ENCODE measurements at regions not wholly inside any gene's neighbourhood (a gene's known extent, or its start where the extent isn't known, plus 50 kb on each side); places are given as distances from the start of the nearest gene placed in this dataset.
A peak's percentile ranks its signal among the peaks of the same experiment; 100 is the strongest.
"Not testable (repeated sequence)": the region's sequence is repeated elsewhere in the genome, so short reads cannot be mapped to it uniquely, and the experiment has no call there.

DNA sequence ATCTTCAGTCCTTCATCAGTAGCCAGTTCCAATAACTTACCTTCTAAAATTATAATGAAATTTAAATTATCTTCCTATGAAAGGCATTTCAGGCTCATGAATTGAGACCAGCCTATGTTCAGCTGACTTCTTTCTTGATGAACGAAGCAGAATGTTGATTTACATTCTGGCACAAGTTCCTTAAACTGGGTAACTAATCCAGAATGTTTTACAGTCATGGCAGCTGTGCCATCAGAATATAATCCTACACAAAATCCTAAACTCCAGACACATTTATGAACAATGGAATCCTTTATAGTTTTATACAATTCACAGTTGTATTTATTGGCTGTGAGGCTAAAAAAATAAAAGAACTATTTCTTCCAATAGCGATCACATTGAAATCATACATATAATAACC is 97.3 kb upstream of the CPM start:
- no peak for DNase-seq

DNA sequence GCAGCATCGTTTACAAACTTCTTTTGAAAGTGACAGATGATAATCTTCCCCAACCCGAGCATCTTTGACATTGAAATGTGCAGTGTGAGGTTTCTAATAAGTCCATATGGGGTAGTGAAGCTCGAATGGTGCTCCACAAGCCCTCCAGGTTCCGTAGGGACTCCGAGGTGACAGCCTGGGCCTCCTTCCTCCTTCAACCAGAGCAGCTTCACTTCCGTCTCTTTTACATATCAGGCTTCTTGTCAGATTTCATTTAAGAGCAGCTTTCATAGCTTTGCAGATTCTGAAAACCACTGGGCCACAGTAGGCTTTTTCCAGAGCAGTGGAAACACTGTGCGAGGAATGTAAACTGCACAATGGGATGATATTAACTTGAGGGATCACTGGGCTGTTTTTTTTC is 103.6 kb upstream of the CPM start:
- DNase-seq = no peak

GRCh38 chr12:69036999-69037398 is 104.0 kb upstream of the CPM start:
- DNase-seq = no peak

- no peak for DNase-seq
Observed at GRCh38 chr12:69039911-69040310, 106.9 kb upstream of the CPM start.

GRCh38 chr12:69042557-69042956 is 109.6 kb upstream of the CPM start:
- DNase-seq = no peak

- no peak for DNase-seq
Observed at GRCh38 chr12:69042970-69043369, 110.0 kb upstream of the CPM start.

DNA sequence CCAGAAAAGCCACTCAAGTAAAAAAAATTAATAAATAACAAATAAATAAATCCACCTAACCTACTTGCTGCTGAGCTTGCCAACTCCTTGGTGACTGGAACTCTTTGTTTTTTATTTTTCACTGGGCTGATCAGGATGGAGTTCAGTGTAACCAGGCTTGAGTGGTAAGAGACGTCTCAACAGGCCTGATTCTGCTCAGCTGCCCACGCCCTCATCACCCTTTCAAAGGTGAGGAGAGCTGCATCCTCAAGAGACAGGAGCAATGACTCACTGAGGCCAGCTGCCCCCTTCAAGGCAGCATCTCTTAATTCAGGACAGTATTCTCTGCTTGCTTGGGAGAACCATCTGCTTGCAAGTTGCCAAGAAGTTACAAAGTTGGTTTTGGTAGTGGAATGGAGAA is 111.9 kb upstream of the CPM start:
- no peak for DNase-seq

- no peak for DNase-seq
Observed at GRCh38 chr12:69045430-69045829, 112.5 kb upstream of the CPM start.

DNA sequence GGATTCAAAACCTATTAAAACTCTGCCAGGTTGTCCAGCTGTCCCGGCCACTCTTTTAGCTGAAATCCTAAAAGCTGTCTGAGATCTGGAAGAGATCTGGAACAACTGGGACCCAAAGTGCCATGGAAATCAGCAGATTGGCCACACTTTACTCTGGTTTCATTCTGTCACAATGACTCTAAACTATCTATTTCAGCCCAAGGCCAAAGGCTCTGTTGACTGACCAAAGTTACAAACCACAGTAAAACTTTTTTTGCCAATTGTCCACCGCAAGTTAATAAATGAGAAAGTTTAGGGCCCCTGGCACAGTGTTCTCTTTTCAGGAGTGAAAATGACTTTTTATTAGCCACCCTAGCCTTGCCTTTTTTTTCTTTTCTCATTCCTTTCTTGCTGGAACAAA is 113.4 kb upstream of the CPM start:
- no peak for DNase-seq

DNA sequence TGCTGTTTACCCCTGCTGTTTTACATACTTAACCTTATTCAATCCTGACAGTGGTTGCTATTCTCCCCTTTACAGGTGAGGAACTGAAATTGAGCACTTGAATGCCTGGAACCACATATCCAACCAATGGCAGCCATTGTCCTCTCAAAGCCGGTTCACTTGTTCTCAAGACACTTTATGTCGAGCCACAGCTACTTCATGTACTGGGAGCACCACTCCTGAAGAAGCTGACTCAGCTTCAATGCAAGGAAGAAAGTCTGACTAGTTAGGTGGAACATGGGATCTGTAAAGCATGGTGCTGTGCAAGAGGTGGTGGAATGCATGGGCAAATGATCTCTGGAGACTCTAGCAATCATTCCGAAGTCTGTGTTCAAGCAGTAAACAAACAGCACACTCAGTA is 113.9 kb upstream of the CPM start:
- DNase-seq = no peak

GRCh38 chr12:69047990-69048389 is 115.0 kb upstream of the CPM start:
- DNase-seq = no peak

DNA sequence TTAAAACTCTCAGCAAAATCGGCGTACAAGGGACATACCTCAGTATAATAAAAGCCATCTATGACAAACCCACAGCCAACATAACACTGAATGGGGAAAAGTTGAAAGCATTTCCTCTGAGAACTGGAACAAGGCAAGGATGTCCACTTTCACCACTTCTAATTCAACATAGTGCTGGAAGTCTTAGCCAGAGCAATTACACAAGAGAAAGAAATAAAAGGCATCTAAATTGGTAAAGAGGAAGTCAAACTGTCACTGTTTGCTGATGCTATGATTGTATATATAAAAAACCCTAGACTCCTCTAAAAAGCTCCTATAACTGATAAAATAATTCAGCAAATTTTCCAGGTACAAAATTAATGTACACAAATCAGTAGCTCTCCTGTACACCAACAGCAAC is 116.9 kb upstream of the CPM start:
- not testable (repeated sequence) for DNase-seq

GRCh38 chr12:69052613-69053408 is 119.8 kb upstream of the CPM start:
- no peak for DNase-seq

GRCh38 chr12:69054343-69055056 is 121.5 kb upstream of the CPM start:
- DNase-seq = no peak

DNA sequence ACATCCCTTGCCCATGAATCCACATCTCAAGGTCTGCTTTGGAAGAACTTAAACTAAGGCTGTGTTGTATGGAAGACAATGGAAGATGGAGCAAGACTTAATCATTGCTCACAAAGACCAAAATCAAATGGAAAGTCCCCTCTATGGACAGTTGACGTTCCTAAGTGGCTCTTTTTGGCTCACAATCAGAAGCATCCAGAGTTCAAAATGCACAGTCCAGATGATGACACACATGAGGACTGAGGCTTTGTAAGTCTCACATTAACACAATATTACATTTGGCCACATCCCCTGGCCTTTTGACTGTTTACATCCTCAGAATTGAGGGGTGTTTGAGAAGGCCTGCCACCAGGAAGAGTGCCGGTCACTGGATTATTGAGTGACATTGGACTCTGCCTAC is 122.3 kb upstream of the CPM start:
- no peak for DNase-seq

GRCh38 chr12:69055706-69056105 is 122.7 kb upstream of the CPM start:
- DNase-seq = peak; percentile 16

DNA sequence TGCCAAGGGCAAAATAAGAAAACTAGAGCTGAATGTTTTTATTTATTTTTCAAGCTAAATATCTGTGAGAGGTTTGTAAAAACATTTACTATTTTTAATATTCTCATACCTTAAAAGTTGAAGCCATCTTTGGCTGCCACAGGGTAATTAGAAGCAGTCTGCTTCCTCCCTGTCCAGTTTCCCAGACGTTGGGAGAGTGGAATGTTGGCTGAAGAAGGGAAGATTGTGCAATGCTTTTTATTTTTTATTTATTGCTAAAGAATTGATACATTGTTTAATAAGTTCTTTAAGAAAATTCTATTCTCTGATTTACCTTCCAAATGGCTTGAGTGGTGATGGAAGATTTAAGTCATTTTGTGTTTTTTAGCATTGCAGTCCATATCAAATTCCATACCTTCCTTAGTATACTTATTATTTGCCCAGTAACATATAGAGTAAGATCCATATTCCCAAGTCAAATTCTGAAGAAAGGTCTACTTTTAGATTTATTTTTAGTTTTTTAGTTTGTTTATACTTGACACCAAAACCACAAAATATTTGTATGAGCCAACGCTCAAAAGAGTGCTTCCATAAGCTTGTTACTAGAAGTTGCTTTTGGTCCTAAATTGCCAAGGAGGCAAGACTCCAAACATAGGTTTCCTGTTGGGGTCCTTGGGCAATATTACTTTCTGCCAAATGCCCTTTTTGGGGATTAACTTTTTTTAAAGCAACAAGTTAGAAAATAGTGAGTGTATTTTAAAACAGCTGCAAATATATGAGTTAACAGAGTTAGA is 124.0 kb upstream of the CPM start:
- DNase-seq = no peak

DNA sequence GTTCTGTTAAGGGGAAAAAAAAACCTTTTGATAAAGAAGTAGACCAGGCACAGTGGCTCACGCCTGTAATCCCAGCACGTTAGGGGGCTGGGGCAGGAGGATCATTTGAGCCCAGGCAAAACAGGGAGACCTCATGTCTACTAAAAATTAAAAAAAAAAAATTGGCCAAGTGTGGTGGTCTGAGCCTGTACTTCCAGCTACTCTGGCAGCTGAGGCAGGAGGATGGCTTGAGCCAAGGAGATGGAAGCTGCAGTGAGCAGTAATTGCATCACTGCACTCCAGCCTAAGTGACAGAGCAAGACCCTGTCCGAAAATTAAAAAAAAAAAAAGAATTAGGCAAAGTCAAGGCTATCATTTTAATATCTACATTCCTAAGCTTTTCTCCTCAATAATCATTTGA is 124.8 kb upstream of the CPM start:
- DNase-seq = no peak

DNA sequence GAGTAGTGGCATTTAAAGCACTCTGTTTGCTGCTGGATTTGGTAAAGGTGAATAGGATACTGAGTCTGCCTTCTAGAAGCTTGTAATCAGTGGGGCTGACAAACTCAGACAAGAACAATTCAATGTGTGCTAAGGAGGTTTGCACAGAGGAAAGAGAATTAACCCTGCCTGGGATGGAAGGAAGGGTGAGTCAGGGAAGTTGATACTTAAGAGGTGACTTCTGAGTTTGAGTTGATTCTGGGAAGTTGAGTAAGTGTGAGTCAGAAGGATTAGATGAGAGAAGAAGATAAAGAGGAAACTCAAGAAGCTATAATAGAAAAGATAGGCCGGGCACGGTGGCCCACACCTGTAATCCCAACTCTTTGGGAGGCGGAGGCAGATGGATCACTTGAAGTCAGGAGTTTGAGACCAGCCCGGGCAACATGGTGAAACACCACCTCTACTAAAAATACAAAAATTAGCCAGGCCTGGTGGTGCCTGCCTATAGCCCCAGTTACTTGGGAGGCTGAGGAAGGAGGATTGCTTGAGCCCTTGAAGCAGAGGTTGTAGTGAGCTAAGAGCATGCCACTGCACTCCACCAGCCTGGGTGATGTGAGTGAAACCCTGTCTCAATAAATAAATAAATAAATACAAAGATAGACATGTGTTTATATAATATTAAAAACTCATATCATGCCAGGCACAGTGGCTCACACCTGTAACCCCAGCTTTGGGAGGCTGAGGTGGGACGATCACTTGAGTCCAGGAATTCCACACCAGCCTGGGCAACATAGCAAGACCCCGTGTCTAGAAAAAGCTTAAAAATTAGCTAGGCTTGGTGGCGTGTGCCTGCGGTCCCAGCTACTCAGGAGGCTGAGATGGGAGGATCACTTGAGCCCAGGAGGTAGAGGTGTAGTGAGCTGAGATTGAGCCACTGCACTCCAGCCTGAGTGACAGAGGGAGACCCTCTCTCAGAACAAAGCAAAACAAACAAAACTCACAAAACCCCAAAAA is 126.8 kb upstream of the CPM start:
- DNase-seq = no peak

DNA sequence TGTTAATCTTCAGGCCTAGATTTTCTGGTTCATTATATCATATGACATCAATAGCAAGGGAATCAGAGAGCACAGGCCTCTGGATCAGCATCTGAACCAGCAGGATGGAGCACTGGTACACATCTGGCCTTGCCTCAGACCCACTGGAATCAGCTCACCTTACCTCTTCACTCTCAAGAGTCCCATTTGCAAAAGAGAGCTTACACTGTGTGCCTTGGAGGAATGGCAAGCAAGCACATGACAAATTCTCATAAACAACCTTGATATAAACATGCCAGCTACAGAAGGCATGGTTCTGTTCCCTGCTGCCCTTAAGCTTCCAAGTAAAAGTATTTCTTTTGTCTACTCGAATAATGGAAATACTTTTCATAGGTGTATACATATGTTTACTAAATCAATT is 128.6 kb upstream of the CPM start:
- no peak for DNase-seq

DNA sequence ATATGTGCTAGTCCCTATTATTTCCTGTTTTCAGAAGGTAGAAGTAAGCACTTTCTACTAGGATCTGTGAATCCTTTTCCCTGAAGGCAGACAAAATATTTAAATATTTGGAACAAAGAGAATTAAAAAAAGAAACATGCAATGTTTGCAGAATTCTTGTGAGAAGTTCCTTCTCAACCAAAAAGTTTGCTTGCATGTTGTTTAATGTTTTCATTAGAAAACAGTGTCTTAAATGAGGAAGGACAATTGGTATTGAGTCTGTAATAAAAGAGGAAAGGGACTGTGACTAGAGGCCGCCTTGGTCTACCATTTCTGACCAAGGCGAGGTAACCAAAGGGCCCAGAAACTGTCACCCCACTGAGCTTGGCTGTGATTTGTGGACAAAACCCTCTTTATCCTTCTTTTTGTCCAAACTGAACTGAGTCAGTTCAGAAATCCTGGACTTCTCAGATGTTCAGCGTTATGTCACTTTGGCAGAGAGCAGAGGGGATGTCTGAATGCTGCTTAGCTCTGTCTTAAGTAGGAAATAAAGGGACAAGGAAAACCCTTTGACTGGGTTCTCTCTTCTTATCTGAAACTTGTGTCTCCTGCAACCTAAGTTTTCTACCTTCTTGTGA is 129.8 kb upstream of the CPM start:
- DNase-seq = no peak

Measured in CD4-positive, alpha-beta T cell treated with Interferon gamma for 1 hour (primary cell).